ENCODE measurements at regions not wholly inside any gene's neighbourhood (a gene's known extent, or its start where the extent isn't known, plus 50 kb on each side); places are given as distances from the start of the nearest gene placed in this dataset.

GRCh38 chr6:3643921-3644738 lies 107.4 kb downstream of the PXDC1 start:
- H3K27ac ChIP-seq: no peak overlapping the region
- no peak for TF ChIP-seq CTCF (conservative IDR thresholded peaks at IDR 0.05)
- no peak for TF ChIP-seq ZFX (IDR thresholded peaks at IDR 0.05)

GRCh38 chr6:3640868-3641267 lies 110.6 kb downstream of the PXDC1 start:
- no peak for TF ChIP-seq CTCF (conservative IDR thresholded peaks at IDR 0.05)
- no peak overlapping the region for H3K27ac ChIP-seq

GRCh38 chr6:3638662-3639061 lies 112.9 kb downstream of the PXDC1 start:
- TF ChIP-seq CTCF (conservative IDR thresholded peaks at IDR 0.05) (no peak), ZFX (IDR thresholded peaks at IDR 0.05) (no peak)

GRCh38 chr6:3636060-3636459 lies 115.5 kb downstream of the PXDC1 start:
- TF ChIP-seq CTCF (conservative IDR thresholded peaks at IDR 0.05): no peak
- no peak for TF ChIP-seq ZFX (IDR thresholded peaks at IDR 0.05)

More at GRCh38 chr6:3638662-3639061, 112.9 kb downstream of the PXDC1 start:
- no peak overlapping the region for H3K27ac ChIP-seq

GRCh38 chr6:3635482-3635881 lies 116.0 kb downstream of the PXDC1 start:
- H3K27ac ChIP-seq: no peak overlapping the region
- no peak for TF ChIP-seq ZFX (IDR thresholded peaks at IDR 0.05)
- TF ChIP-seq CTCF (conservative IDR thresholded peaks at IDR 0.05): no peak

More at GRCh38 chr6:3636060-3636459, 115.5 kb downstream of the PXDC1 start:
- no peak overlapping the region for H3K27ac ChIP-seq

GRCh38 chr6:3634280-3634816 lies 117.2 kb downstream of the PXDC1 start:
- TF ChIP-seq ZFX (IDR thresholded peaks at IDR 0.05) (no peak), CTCF (conservative IDR thresholded peaks at IDR 0.05) (no peak)
- no peak overlapping the region for H3K27ac ChIP-seq

- no peak overlapping the region for H3K27ac ChIP-seq
- TF ChIP-seq CTCF (conservative IDR thresholded peaks at IDR 0.05) (no peak), ZFX (IDR thresholded peaks at IDR 0.05) (no peak)
These were observed 117.8 kb downstream of the PXDC1 start for GRCh38 chr6:3633711-3634110.
